Cardiac septum (tissue), 1 donor: ENCODE measurements at regions not wholly inside any gene's neighbourhood (a gene's known extent, or its start where the extent isn't known, plus 50 kb on each side); places are given as distances from the start of the nearest gene placed in this dataset.

Source experiments
- DNase-seq: peaks from one replicate; pipeline ENCODE4 v3.0.0-alpha.2; 2020; ENCODE audit warnings: low spot score
- intact Hi-C: fragments of 100-400 bp; cut with DNase I; formaldehyde crosslinking; loops from one replicate; pipeline ENCODE4 v1.14.0; 2022
- donor health status: DM: no; HTN: no; CAD: no.

- no peak for DNase-seq
- intact Hi-C loops: no loop called here
Observed at GRCh38 chr2:45278365-45279078, 269.3 kb upstream of the SIX2 start.

GRCh38 chr2:45276914-45277313, 267.7 kb upstream of the SIX2 start:
- DNase-seq: no peak

GRCh38 chr2:45275806-45276205, 266.6 kb upstream of the SIX2 start:
- DNase-seq: no peak
- intact Hi-C loops: no loop called here

More at GRCh38 chr2:45276914-45277313, 267.7 kb upstream of the SIX2 start:
- intact Hi-C loops: no loop called here

- no peak for DNase-seq
- intact Hi-C loops: no loop called here
Observed at GRCh38 chr2:45275242-45275805, 266.1 kb upstream of the SIX2 start.

- no peak for DNase-seq
- intact Hi-C loops: no loop called here
Observed at GRCh38 chr2:45274250-45274926, 265.1 kb upstream of the SIX2 start.

- DNase-seq: no peak
- intact Hi-C loops: no loop called here
Observed at GRCh38 chr2:45273412-45274249, 264.4 kb upstream of the SIX2 start.

- intact Hi-C loops: no loop called here
Observed at GRCh38 chr2:45272549-45273265, 263.5 kb upstream of the SIX2 start.

GRCh38 chr2:45269149-45269793, 260.0 kb upstream of the SIX2 start:
- no peak for DNase-seq
- intact Hi-C loops: no loop called here

More at GRCh38 chr2:45272549-45273265, 263.5 kb upstream of the SIX2 start:
- DNase-seq: no peak

- DNase-seq: no peak
- intact Hi-C loops: no loop called here
Observed at GRCh38 chr2:45268631-45269030, 259.4 kb upstream of the SIX2 start.

GRCh38 chr2:45267062-45267792, 258.0 kb upstream of the SIX2 start:
- intact Hi-C loops: no loop called here
- no peak for DNase-seq

GRCh38 chr2:45265336-45265735, 256.1 kb upstream of the SIX2 start:
- no peak for DNase-seq
- intact Hi-C loops: no loop called here

GRCh38 chr2:45264227-45265225, 255.3 kb upstream of the SIX2 start:
- DNase-seq: no peak

GRCh38 chr2:45263147-45263546, 253.9 kb upstream of the SIX2 start:
- intact Hi-C loops: no loop called here
- DNase-seq: no peak

More at GRCh38 chr2:45264227-45265225, 255.3 kb upstream of the SIX2 start:
- intact Hi-C loops: no loop called here

- intact Hi-C loops: no loop called here
- DNase-seq: no peak
Observed at GRCh38 chr2:45261746-45262145, 252.5 kb upstream of the SIX2 start.

- DNase-seq: no peak
- intact Hi-C loops: no loop called here
Observed at GRCh38 chr2:45260946-45261345, 251.7 kb upstream of the SIX2 start.

- DNase-seq: no peak
- intact Hi-C loops: no loop called here
Observed at GRCh38 chr2:45259547-45260160, 250.4 kb upstream of the SIX2 start.

GRCh38 chr2:45259138-45259537, 249.9 kb upstream of the SIX2 start:
- no peak for DNase-seq
- intact Hi-C loops: no loop called here
